ENCODE measurements at regions not wholly inside any gene's neighbourhood (a gene's known extent, or its start where the extent isn't known, plus 50 kb on each side); places are given as distances from the start of the nearest gene placed in this dataset.

GRCh38 chr16:85335584-85336491 lies 223.6 kb upstream of the CIBAR2 start:
- Mint-ChIP-seq H3K27ac (no peak overlapping the region), H3K4me1 (peaks cover 12 to 20% (median 13%) of the 10 kb centered on the region in 3 donors), H3K36me3 (no peaks in the 10 kb centered on the region), H3K9me3 (no peaks in the 10 kb centered on the region), H3K4me3 (peak overlapping the region in 7 of 8 donors; percentile 19 to 87 (median 85)), H3K27me3 (peaks cover 19 to 58% (median 57%) of the 10 kb centered on the region in 3 donors)
- ATAC-seq (ENCODE audit: low read depth in 2 of 2), result no peak
- DNase-seq, result no peak

GRCh38 chr16:85337910-85338637 lies 225.8 kb upstream of the CIBAR2 start:
- DNase-seq (no peak), ATAC-seq (ENCODE audit: low read depth in 2 of 2) (no peak)
- Mint-ChIP-seq H3K9me3 (no peaks in the 10 kb centered on the region), H3K4me1 (peaks cover 11 to 13% (median 13%) of the 10 kb centered on the region in 3 donors), H3K27ac (peak overlapping the region in 1 of 6 donors; percentile 64), H3K27me3 (peaks cover 17 to 57% (median 45%) of the 10 kb centered on the region in 3 donors), H3K36me3 (no peaks in the 10 kb centered on the region), H3K4me3 (peak overlapping the region in 1 of 8 donors; percentile 49)

GRCh38 chr16:85338638-85338982 lies 226.3 kb upstream of the CIBAR2 start:
- peak overlapping the region in 1 of 8 donors; percentile 15 for H3K4me3 Mint-ChIP-seq
- no peak for ATAC-seq (ENCODE audit: low read depth in 2 of 2)
- no peaks in the 10 kb centered on the region for H3K9me3 Mint-ChIP-seq
- DNase-seq, result no peak
- H3K27ac Mint-ChIP-seq, result no peak overlapping the region
- peaks cover 11 to 13% (median 13%) of the 10 kb centered on the region in 3 donors for H3K4me1 Mint-ChIP-seq
- H3K27me3 Mint-ChIP-seq, result peaks cover 17 to 54% (median 41%) of the 10 kb centered on the region in 3 donors
- H3K36me3 Mint-ChIP-seq, result no peaks in the 10 kb centered on the region

GRCh38 chr16:85338989-85339685 lies 226.9 kb upstream of the CIBAR2 start:
- DNase-seq (no peak), ATAC-seq (ENCODE audit: low read depth in 2 of 2) (no peak)
- H3K9me3 Mint-ChIP-seq, result no peaks in the 10 kb centered on the region
- H3K4me1 Mint-ChIP-seq, result peaks cover 11 to 13% (median 13%) of the 10 kb centered on the region in 3 donors
- H3K27ac Mint-ChIP-seq, result no peak overlapping the region
- no peaks in the 10 kb centered on the region for H3K36me3 Mint-ChIP-seq
- peaks cover 17 to 48% (median 41%) of the 10 kb centered on the region in 3 donors for H3K27me3 Mint-ChIP-seq
- no peak overlapping the region for H3K4me3 Mint-ChIP-seq

- Mint-ChIP-seq H3K36me3 (peaks cover 0 to 18% of the 10 kb centered on the region in 2 donors), H3K4me1 (peaks cover 0 to 14% (median 2%) of the 10 kb centered on the region in 3 donors), H3K4me3 (no peak overlapping the region), H3K9me3 (peaks cover 0 to 14% (median 0%) of the 10 kb centered on the region in 7 donors), H3K27me3 (peaks cover 10 to 42% (median 34%) of the 10 kb centered on the region in 3 donors), H3K27ac (peak overlapping the region in 1 of 6 donors; percentile 33)
- ATAC-seq (ENCODE audit: low read depth in 2 of 2), result no peak
- no peak for DNase-seq
Measured at GRCh38 chr16:85341972-85342695, 229.9 kb upstream of the CIBAR2 start.

- Mint-ChIP-seq H3K4me1 (peaks cover 0 to 15% (median 2%) of the 10 kb centered on the region in 3 donors), H3K9me3 (peaks cover 0 to 14% (median 0%) of the 10 kb centered on the region in 7 donors), H3K27ac (no peak overlapping the region), H3K4me3 (no peak overlapping the region), H3K36me3 (peaks cover 0 to 18% of the 10 kb centered on the region in 2 donors), H3K27me3 (peaks cover 9 to 45% (median 31%) of the 10 kb centered on the region in 3 donors)
- ATAC-seq (ENCODE audit: low read depth in 2 of 2) (no peak), DNase-seq (no peak)
Measured at GRCh38 chr16:85344502-85345128, 232.3 kb upstream of the CIBAR2 start.

GRCh38 chr16:85345129-85345639 lies 232.9 kb upstream of the CIBAR2 start:
- peaks cover 0 to 15% (median 2%) of the 10 kb centered on the region in 3 donors for H3K4me1 Mint-ChIP-seq
- peaks cover 0 to 18% of the 10 kb centered on the region in 2 donors for H3K36me3 Mint-ChIP-seq
- no peak overlapping the region for H3K27ac Mint-ChIP-seq
- H3K27me3 Mint-ChIP-seq, result peaks cover 5 to 44% (median 27%) of the 10 kb centered on the region in 3 donors
- ATAC-seq (ENCODE audit: low read depth in 2 of 2) (no peak), DNase-seq (no peak)
- no peak overlapping the region for H3K4me3 Mint-ChIP-seq
- peaks cover 0 to 14% (median 0%) of the 10 kb centered on the region in 7 donors for H3K9me3 Mint-ChIP-seq

- Mint-ChIP-seq H3K4me3 (no peak overlapping the region), H3K27ac (no peak overlapping the region), H3K36me3 (peaks cover 0 to 18% of the 10 kb centered on the region in 2 donors), H3K4me1 (peaks cover 0 to 15% (median 2%) of the 10 kb centered on the region in 3 donors), H3K9me3 (peaks cover 0 to 14% (median 0%) of the 10 kb centered on the region in 7 donors), H3K27me3 (peaks cover 5 to 44% (median 32%) of the 10 kb centered on the region in 3 donors)
- ATAC-seq (ENCODE audit: low read depth in 2 of 2) (no peak), DNase-seq (no peak)
Measured at GRCh38 chr16:85346404-85347212, 234.3 kb upstream of the CIBAR2 start.

GRCh38 chr16:85347213-85347591 lies 234.9 kb upstream of the CIBAR2 start:
- H3K36me3 Mint-ChIP-seq, result peaks cover 0 to 18% of the 10 kb centered on the region in 2 donors
- peaks cover 0 to 14% (median 0%) of the 10 kb centered on the region in 7 donors for H3K9me3 Mint-ChIP-seq
- H3K27me3 Mint-ChIP-seq, result peaks cover 5 to 44% (median 32%) of the 10 kb centered on the region in 3 donors
- peaks cover 0 to 15% (median 2%) of the 10 kb centered on the region in 3 donors for H3K4me1 Mint-ChIP-seq
- no peak for DNase-seq
- H3K27ac Mint-ChIP-seq, result no peak overlapping the region
- ATAC-seq (ENCODE audit: low read depth in 2 of 2), result no peak
- H3K4me3 Mint-ChIP-seq, result no peak overlapping the region

GRCh38 chr16:85348065-85348840 lies 236.0 kb upstream of the CIBAR2 start:
- no peak for ATAC-seq (ENCODE audit: low read depth in 2 of 2)
- Mint-ChIP-seq H3K9me3 (peaks cover 0 to 18% (median 4%) of the 10 kb centered on the region in 7 donors), H3K27ac (peak overlapping the region in 1 of 6 donors; percentile 56)

GRCh38 chr16:85348911-85349334 lies 236.7 kb upstream of the CIBAR2 start:
- H3K27ac Mint-ChIP-seq, result no peak overlapping the region
- ATAC-seq (ENCODE audit: low read depth in 2 of 2), result no peak
- H3K27me3 Mint-ChIP-seq, result peaks cover 9 to 45% (median 22%) of the 10 kb centered on the region in 3 donors
- peaks cover 0 to 20% (median 5%) of the 10 kb centered on the region in 7 donors for H3K9me3 Mint-ChIP-seq
- H3K4me1 Mint-ChIP-seq, result peaks cover 0 to 15% (median 2%) of the 10 kb centered on the region in 3 donors
- DNase-seq, result no peak
- no peak overlapping the region for H3K4me3 Mint-ChIP-seq
- H3K36me3 Mint-ChIP-seq, result peaks cover 6 to 22% of the 10 kb centered on the region in 2 donors

More at GRCh38 chr16:85348065-85348840, 236.0 kb upstream of the CIBAR2 start:
- H3K4me1 Mint-ChIP-seq, result peaks cover 0 to 15% (median 2%) of the 10 kb centered on the region in 3 donors
- no peak for DNase-seq
- H3K27me3 Mint-ChIP-seq, result peaks cover 8 to 44% (median 22%) of the 10 kb centered on the region in 3 donors
- no peak overlapping the region for H3K4me3 Mint-ChIP-seq
- peaks cover 4 to 18% of the 10 kb centered on the region in 2 donors for H3K36me3 Mint-ChIP-seq

All from naive B cell (primary cell).